ENCODE measurements at regions not wholly inside any gene's neighbourhood (a gene's known extent, or its start where the extent isn't known, plus 50 kb on each side); places are given as distances from the start of the nearest gene placed in this dataset.

- H3K36me3 Mint-ChIP-seq (ENCODE audit: low read depth), result no peaks in the 10 kb centered on the region
- no peak overlapping the region for H3K4me3 Mint-ChIP-seq
- no peaks in the 10 kb centered on the region for H3K9me3 Mint-ChIP-seq
- H3K27ac Mint-ChIP-seq, result no peak overlapping the region
- H3K4me1 Mint-ChIP-seq, result peaks cover 5% of the 10 kb centered on the region
- peaks cover 4% of the 10 kb centered on the region for H3K27me3 Mint-ChIP-seq
- no peak for ATAC-seq (replicated peaks)
These were observed 73.1 kb downstream of the IRF8 start for GRCh38 chr16:85971902-85972638.

DNA sequence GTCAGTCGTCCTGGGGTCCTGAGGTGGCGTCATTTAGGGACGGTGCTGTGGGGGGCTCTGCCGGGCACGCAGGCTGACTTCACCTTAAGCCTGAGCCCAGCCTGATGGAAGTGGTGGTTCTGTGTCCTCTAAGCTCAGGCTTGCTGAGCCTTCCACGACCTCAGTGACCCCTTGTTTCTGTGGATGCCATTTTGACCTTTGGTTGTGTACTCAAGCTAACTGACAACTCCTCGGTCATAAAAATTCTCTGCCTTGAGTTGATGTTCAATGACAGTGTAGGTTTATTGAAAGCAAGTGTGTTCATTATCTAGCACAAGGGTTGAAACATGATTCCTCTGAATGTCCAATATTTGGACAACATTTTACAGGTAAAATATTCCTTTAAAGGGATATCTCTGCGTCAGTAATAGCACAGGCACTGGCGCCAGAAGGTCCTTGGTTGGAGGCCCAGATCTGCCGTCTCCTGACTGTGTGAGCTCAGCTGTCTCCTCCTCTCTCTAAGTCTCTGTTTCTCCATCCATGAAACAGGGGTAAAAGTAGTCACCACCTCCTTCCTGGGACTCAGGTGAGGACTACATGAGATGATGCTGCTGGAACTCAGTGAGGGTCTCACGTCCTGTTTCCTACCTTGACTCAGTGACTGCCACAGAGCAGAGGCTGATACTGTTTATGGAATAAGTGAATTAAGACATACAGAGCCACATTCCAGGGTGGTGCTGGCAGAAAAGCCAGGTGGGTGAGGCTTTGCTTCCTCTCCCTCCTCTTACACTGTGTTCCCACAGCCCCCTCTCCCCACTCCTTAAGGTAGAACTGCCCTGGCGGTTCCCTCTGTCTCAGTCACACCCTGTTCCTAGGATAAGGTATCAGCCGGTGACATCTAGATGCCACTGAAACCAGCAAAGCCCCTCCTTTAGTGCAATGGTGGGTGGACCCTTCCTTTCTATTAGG lies 75.7 kb downstream of the IRF8 start:
- ATAC-seq (replicated peaks), result no peak
- Mint-ChIP-seq H3K27me3 (peaks cover 7% of the 10 kb centered on the region), H3K4me3 (no peak overlapping the region), H3K36me3 (ENCODE audit: low read depth) (no peaks in the 10 kb centered on the region), H3K4me1 (no peaks in the 10 kb centered on the region), H3K27ac (no peak overlapping the region), H3K9me3 (no peaks in the 10 kb centered on the region)

GRCh38 chr16:85975451-85975981 lies 76.6 kb downstream of the IRF8 start:
- no peaks in the 10 kb centered on the region for H3K36me3 Mint-ChIP-seq (ENCODE audit: low read depth)
- H3K4me1 Mint-ChIP-seq, result no peaks in the 10 kb centered on the region
- ATAC-seq (replicated peaks), result no peak
- no peaks in the 10 kb centered on the region for H3K9me3 Mint-ChIP-seq
- H3K4me3 Mint-ChIP-seq, result no peak overlapping the region
- H3K27me3 Mint-ChIP-seq, result peaks cover 9% of the 10 kb centered on the region
- H3K27ac Mint-ChIP-seq, result no peak overlapping the region

DNA sequence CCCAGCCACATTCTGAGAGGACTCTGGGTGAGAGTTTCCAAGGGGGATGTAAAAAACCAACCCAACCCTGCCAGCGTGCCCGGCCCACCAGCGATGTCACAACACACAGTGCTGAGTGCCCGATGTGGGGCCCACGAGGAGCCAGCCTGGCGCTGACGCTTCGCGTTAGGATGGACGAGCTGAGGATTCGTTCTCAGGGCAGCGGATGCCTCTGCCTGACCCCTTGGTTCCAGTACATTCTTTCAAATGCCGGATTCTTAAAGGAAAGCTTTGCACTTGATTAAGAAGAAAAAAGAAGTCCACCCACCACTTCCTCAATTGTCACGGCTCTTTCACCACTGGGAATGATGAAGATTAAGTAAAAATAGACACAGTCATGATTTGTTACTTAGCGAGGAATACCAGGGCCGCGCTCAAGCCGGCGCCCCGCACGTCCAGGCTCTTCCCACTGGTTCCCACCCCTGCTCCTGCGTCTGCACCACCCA lies 79.4 kb downstream of the IRF8 start:
- no peaks in the 10 kb centered on the region for H3K4me1 Mint-ChIP-seq
- peaks cover 15% of the 10 kb centered on the region for H3K27me3 Mint-ChIP-seq
- H3K36me3 Mint-ChIP-seq (ENCODE audit: low read depth), result no peaks in the 10 kb centered on the region
- ATAC-seq (replicated peaks), result no peak
- H3K9me3 Mint-ChIP-seq, result no peaks in the 10 kb centered on the region
- H3K27ac Mint-ChIP-seq, result no peak overlapping the region
- H3K4me3 Mint-ChIP-seq, result no peak overlapping the region

GRCh38 chr16:85978976-85979375 lies 80.0 kb downstream of the IRF8 start:
- no peak overlapping the region for H3K4me3 Mint-ChIP-seq
- peaks cover 15% of the 10 kb centered on the region for H3K27me3 Mint-ChIP-seq
- no peaks in the 10 kb centered on the region for H3K36me3 Mint-ChIP-seq (ENCODE audit: low read depth)
- no peaks in the 10 kb centered on the region for H3K4me1 Mint-ChIP-seq
- H3K27ac Mint-ChIP-seq, result no peak overlapping the region
- no peak for ATAC-seq (replicated peaks)
- no peaks in the 10 kb centered on the region for H3K9me3 Mint-ChIP-seq

DNA sequence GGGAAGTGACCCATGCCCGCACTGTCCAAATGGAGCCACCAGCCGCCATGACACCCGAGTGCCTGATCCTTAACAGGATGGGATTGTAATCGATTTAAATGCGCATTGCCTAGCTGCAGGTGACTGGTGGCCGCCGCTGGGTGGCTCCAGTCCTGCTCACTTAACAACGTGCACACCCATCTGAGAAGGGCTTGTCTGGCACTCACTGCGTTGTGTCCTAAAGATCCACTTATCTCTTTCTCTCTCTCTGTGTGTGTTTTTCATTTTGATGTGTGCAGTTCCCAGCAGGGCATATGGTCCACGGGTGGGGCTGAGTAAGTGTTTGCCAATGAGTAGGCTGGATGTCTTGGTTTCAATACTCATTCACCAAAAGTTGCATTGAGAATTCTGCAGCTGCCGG lies 80.6 kb downstream of the IRF8 start:
- Mint-ChIP-seq H3K27me3 (peaks cover 15% of the 10 kb centered on the region), H3K4me3 (no peak overlapping the region), H3K36me3 (ENCODE audit: low read depth) (no peaks in the 10 kb centered on the region), H3K4me1 (no peaks in the 10 kb centered on the region), H3K9me3 (no peaks in the 10 kb centered on the region), H3K27ac (no peak overlapping the region)
- no peak for ATAC-seq (replicated peaks)

- no peak overlapping the region for H3K4me3 Mint-ChIP-seq
- H3K9me3 Mint-ChIP-seq, result no peaks in the 10 kb centered on the region
- H3K27me3 Mint-ChIP-seq, result peaks cover 15% of the 10 kb centered on the region
- no peaks in the 10 kb centered on the region for H3K36me3 Mint-ChIP-seq (ENCODE audit: low read depth)
- H3K27ac Mint-ChIP-seq, result no peak overlapping the region
- no peaks in the 10 kb centered on the region for H3K4me1 Mint-ChIP-seq
- no peak for ATAC-seq (replicated peaks)
These were observed 81.7 kb downstream of the IRF8 start for GRCh38 chr16:85980686-85981085.

DNA sequence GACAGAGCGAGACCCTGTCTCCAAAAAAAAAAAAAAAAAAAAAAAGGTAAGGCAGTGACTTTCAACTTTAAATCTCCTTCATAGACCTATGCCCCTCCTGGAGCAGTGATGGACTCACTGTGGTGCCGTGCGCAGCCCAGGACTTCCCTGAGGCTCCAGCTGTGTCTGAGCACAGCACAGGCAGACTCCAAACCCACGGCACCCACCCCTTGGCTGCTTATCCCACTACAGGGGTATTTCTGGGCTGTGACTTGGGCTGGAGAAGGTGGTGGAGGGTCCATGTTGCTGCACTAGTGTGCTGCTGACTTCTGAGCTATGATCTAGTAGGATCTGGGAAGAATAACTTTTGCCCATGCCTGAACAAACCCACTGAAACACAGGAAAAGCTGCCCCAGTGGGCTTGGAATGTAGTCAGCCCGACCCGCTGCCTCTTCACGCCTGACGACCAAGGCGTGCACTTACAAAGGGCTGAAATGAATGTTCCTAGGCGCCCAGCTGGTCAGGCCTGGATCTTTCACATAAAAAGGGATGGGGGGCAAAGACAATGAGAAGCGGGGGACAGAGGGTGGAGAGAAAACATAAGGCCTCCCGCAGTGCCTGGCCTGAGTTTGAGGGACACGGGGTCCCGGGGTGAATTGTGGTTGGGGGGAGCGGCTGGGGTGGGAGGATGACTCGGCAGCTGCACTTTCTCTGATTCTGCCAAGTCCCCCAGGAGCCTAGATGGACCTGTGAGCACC lies 83.0 kb downstream of the IRF8 start:
- no peak overlapping the region for H3K27ac Mint-ChIP-seq
- ATAC-seq (replicated peaks), result no peak
- no peaks in the 10 kb centered on the region for H3K9me3 Mint-ChIP-seq
- H3K36me3 Mint-ChIP-seq (ENCODE audit: low read depth), result no peaks in the 10 kb centered on the region
- no peaks in the 10 kb centered on the region for H3K4me1 Mint-ChIP-seq
- no peak overlapping the region for H3K4me3 Mint-ChIP-seq
- peaks cover 15% of the 10 kb centered on the region for H3K27me3 Mint-ChIP-seq

DNA sequence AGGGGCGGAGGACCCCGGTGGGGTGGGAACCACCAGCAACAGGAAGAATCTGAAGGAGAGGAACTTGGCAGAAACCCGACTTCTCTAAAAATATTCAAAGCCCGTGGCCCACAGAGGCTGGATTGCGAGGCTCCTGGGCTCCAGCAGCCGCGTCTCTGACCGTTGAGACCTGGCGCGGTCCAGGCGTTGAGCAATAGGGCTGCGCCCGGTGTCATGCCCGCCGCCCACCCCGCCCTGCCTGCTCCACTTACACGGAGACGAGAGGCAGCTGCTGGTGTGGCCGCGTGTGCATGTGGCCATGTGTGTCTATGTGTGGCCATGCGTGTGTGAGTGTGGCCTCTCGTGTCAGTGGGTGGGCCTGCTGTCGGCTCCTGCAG lies 83.6 kb downstream of the IRF8 start:
- Mint-ChIP-seq H3K4me1 (no peaks in the 10 kb centered on the region), H3K4me3 (no peak overlapping the region), H3K36me3 (ENCODE audit: low read depth) (no peaks in the 10 kb centered on the region), H3K27ac (no peak overlapping the region), H3K27me3 (peaks cover 15% of the 10 kb centered on the region), H3K9me3 (no peaks in the 10 kb centered on the region)
- no peak for ATAC-seq (replicated peaks)

DNA sequence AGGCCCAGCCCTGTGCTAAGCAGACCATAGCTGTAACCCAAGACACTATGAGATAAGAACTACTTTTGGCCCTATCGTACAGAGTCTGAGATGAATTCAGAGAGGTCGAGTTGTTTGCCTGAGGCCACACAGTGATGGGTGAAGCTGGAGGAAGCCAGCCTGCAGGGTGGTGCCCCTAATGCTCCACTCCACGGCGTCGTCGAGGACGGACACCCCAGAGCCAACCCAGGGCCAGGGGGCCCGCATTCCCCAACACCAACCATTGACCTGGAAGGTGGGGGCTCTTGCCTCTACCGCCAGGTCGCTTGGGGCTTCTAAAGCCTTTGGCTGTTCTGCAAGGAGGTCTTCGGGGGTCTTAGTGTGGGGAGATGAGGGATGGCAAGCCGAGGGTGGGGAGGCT lies 84.1 kb downstream of the IRF8 start:
- H3K4me1 Mint-ChIP-seq, result peaks cover 4% of the 10 kb centered on the region
- no peak overlapping the region for H3K27ac Mint-ChIP-seq
- no peak overlapping the region for H3K4me3 Mint-ChIP-seq
- H3K9me3 Mint-ChIP-seq, result no peaks in the 10 kb centered on the region
- no peaks in the 10 kb centered on the region for H3K36me3 Mint-ChIP-seq (ENCODE audit: low read depth)
- peaks cover 15% of the 10 kb centered on the region for H3K27me3 Mint-ChIP-seq
- no peak for ATAC-seq (replicated peaks)

GRCh38 chr16:85983606-85984230 lies 84.8 kb downstream of the IRF8 start:
- H3K27me3 Mint-ChIP-seq, result peaks cover 12% of the 10 kb centered on the region
- H3K4me1 Mint-ChIP-seq, result peaks cover 11% of the 10 kb centered on the region
- H3K4me3 Mint-ChIP-seq, result no peak overlapping the region
- no peaks in the 10 kb centered on the region for H3K36me3 Mint-ChIP-seq (ENCODE audit: low read depth)
- ATAC-seq (replicated peaks), result no peak
- no peaks in the 10 kb centered on the region for H3K9me3 Mint-ChIP-seq
- no peak overlapping the region for H3K27ac Mint-ChIP-seq

DNA sequence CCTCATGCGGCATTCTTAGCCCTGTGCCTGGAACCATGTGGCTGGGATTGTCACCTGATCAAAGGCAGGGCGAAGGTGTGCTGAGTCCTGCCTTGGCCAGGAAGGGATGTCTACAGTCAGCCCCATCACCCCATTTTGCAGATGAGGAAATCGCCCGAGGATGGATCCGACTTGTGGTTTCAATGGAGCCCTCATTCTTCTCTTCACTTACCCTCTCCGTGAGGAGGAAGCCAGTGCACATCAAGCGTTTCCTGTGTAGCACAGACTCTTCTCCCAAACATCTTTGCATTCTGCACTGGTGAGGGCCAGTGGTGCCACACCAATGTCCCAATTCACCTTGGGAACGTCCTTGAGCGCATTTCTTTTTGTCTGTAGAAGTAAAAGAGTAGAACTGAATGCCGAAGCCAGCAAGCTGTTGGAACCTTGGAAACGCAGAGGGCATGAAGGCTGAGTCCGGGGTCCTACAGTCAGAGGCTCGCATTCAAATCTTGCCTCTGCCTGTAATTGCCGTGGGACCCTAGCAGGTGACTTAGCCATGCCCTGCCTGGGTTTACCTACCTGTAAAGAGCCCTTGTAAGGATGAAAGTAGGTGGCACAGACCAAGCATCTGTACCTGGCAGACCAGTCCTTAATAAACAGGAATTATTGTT lies 85.4 kb downstream of the IRF8 start:
- H3K4me1 Mint-ChIP-seq, result peaks cover 16% of the 10 kb centered on the region
- H3K27me3 Mint-ChIP-seq, result peaks cover 9% of the 10 kb centered on the region
- no peaks in the 10 kb centered on the region for H3K9me3 Mint-ChIP-seq
- H3K27ac Mint-ChIP-seq, result no peak overlapping the region
- ATAC-seq (replicated peaks), result no peak
- no peak overlapping the region for H3K4me3 Mint-ChIP-seq
- H3K36me3 Mint-ChIP-seq (ENCODE audit: low read depth), result no peaks in the 10 kb centered on the region

- Mint-ChIP-seq H3K27me3 (peaks cover 6% of the 10 kb centered on the region), H3K4me3 (no peak overlapping the region), H3K27ac (no peak overlapping the region), H3K4me1 (peaks cover 21% of the 10 kb centered on the region), H3K36me3 (ENCODE audit: low read depth) (no peaks in the 10 kb centered on the region), H3K9me3 (no peaks in the 10 kb centered on the region)
- no peak for ATAC-seq (replicated peaks)
These were observed 86.0 kb downstream of the IRF8 start for GRCh38 chr16:85984947-85985451.

All from activated T-helper 17 cell treated with anti-CD3 and anti-CD28 coated beads, Interleukin-2, amount 50 U/mL, for 72 hours (primary cell).